ENCODE measurements at regions not wholly inside any gene's neighbourhood (a gene's known extent, or its start where the extent isn't known, plus 50 kb on each side); places are given as distances from the start of the nearest gene placed in this dataset.

DNA sequence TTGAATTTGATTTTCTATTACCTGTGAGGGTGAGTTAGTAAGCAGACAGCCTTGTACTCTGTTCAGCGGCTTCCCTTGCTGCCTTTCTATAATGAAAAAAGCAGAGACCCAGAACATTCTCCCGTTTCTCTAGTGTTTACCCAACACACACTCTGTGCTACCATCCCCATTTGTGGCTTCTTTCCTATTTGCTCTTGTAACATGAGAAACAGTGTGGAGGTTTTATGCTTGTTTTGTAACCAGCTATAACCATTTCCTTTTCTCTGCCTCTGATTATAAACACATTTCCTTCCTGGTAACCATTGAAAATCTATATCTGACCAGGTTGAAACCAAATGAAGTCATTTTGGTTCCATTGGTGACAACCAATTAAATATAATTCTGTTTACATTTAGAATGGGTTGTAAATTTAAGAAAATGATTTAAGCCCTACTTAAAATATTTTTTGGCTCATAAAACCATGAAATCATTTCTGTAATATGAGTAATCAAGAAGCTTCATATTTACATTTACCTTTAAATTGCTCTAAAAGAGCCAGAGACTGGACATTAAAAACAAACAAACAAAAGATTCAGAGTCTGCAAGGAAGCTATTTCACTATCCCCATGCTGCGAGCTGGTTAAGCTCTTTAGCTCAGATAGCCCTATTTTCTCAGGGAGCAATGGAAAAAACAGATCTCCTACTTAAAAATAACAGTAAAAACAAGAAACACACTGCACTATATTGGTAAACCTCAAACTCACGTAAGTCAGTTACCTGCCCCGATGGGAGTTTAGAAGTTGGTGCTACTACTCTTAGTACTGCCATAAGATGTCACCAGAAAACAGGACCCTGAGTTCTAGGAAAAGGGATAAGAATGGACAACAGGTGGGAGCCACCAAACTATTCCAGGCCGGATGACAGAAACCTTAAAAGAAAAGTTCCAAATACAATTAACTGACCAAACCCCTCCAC, 206.5 kb upstream of the EEA1 start:
- no peak overlapping the region for H3K4me3 ChIP-seq (ENCODE audit: insufficient read depth, low read depth, low read length)
- no peaks in the 10 kb centered on the region for H4K20me1 ChIP-seq (ENCODE audit: insufficient read depth, low read length)
- H3K4me3 Mint-ChIP-seq (ENCODE audit: unreplicated experiment) = no peak overlapping the region
- no peaks in the 10 kb centered on the region for H3K79me2 ChIP-seq (ENCODE audit: insufficient read depth, low read length)
- H3K27ac ChIP-seq (ENCODE audit: low read depth, low read length) = no peak overlapping the region
- no peaks in the 10 kb centered on the region for H3K36me3 ChIP-seq (ENCODE audit: insufficient read depth, low read length)
- TF ChIP-seq EZH2 (IDR thresholded peaks at IDR 0.05; ENCODE audit: insufficient read depth, low read length) = no peak
- TF ChIP-seq, protein P1, sequence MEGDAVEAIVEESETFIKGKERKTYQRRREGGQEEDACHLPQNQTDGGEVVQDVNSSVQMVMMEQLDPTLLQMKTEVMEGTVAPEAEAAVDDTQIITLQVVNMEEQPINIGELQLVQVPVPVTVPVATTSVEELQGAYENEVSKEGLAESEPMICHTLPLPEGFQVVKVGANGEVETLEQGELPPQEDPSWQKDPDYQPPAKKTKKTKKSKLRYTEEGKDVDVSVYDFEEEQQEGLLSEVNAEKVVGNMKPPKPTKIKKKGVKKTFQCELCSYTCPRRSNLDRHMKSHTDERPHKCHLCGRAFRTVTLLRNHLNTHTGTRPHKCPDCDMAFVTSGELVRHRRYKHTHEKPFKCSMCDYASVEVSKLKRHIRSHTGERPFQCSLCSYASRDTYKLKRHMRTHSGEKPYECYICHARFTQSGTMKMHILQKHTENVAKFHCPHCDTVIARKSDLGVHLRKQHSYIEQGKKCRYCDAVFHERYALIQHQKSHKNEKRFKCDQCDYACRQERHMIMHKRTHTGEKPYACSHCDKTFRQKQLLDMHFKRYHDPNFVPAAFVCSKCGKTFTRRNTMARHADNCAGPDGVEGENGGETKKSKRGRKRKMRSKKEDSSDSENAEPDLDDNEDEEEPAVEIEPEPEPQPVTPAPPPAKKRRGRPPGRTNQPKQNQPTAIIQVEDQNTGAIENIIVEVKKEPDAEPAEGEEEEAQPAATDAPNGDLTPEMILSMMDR (IDR thresholded peaks at IDR 0.05; ENCODE audit: insufficient read depth, low read depth, low read length) = no peak
- H3K4me1 Mint-ChIP-seq (ENCODE audit: low read depth, unreplicated experiment) = peaks cover 13% of the 10 kb centered on the region
- FAIRE-seq = no peak
- no peak for DNase-seq (ENCODE audit: low read depth)
- no peaks in the 10 kb centered on the region for H3K36me3 Mint-ChIP-seq (ENCODE audit: low read depth, unreplicated experiment)
- no peak overlapping the region for H3K9ac ChIP-seq (ENCODE audit: low read length)
- H3K27me3 Mint-ChIP-seq (ENCODE audit: low read depth, unreplicated experiment) = no peaks in the 10 kb centered on the region
- no peaks in the 10 kb centered on the region for H3K9me3 ChIP-seq (ENCODE audit: insufficient read depth, low read depth, low read length)
- H3K9me3 Mint-ChIP-seq (ENCODE audit: unreplicated experiment) = no peaks in the 10 kb centered on the region
- H3K27ac Mint-ChIP-seq (ENCODE audit: unreplicated experiment) = no peak overlapping the region
- peaks cover 11% of the 10 kb centered on the region for H3K4me1 ChIP-seq (ENCODE audit: insufficient read depth, low read length)
- no peak overlapping the region for H2AFZ ChIP-seq (ENCODE audit: low read depth, low read length)
- H3K4me2 ChIP-seq (ENCODE audit: low read length) = no peak overlapping the region
- no peaks in the 10 kb centered on the region for H3K27me3 ChIP-seq (ENCODE audit: insufficient read depth, low read length)

DNA sequence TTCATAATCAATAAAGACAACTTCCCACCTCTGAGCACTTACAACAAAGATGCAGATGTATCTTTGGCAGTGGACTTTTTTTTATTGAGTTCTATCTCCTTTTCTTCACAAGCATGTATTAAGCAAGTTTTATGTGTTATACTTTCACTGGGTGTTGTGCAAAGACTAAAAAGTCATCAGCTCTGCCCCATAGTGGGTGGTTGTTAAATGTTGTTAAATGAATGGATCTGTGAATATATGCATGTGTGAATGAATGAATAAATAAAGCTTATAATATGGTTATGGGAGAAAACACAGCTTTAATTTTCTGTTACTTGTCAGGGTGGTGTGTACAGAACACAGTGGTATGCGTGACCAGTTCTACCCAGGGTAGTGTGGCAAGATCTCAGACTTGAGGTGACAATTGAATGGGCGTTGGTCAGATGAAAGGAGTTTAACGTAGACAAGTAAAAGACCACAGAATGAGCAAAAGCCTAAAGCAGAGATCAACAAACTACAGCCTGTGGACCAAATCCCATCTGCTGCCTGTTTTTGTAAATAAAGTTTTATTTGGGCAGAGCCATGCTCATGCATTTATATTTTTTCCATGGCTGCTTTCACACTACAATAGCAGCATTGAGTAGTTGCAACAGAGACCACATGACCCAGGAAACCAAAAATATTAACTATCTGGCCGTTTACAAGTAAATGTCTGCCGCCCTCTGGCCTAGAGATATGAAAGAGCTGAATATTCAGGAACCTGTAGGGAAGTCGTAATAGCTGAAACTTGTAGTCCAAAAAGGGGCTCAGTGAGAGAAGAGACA, 207.4 kb upstream of the EEA1 start:
- FAIRE-seq = no peak

More for the DNA sequence above, 207.4 kb upstream of the EEA1 start:
- no peak for TF ChIP-seq EZH2 (IDR thresholded peaks at IDR 0.05; ENCODE audit: insufficient read depth, low read length)
- TF ChIP-seq, protein P1 (IDR thresholded peaks at IDR 0.05; ENCODE audit: insufficient read depth, low read depth, low read length) = no peak
- no peak overlapping the region for H3K27ac Mint-ChIP-seq (ENCODE audit: unreplicated experiment)
- DNase-seq (ENCODE audit: low read depth) = no peak
- no peaks in the 10 kb centered on the region for H3K27me3 Mint-ChIP-seq (ENCODE audit: low read depth, unreplicated experiment)
- H3K36me3 ChIP-seq (ENCODE audit: insufficient read depth, low read length) = no peaks in the 10 kb centered on the region
- H3K27ac ChIP-seq (ENCODE audit: low read depth, low read length) = no peak overlapping the region
- H3K4me1 ChIP-seq (ENCODE audit: insufficient read depth, low read length) = peaks cover 11% of the 10 kb centered on the region
- no peak overlapping the region for H3K4me3 Mint-ChIP-seq (ENCODE audit: unreplicated experiment)
- no peak overlapping the region for H3K4me2 ChIP-seq (ENCODE audit: low read length)
- H3K79me2 ChIP-seq (ENCODE audit: insufficient read depth, low read length) = no peaks in the 10 kb centered on the region
- H3K9ac ChIP-seq (ENCODE audit: low read length) = no peak overlapping the region
- H3K9me3 ChIP-seq (ENCODE audit: insufficient read depth, low read depth, low read length) = no peaks in the 10 kb centered on the region
- no peak overlapping the region for H2AFZ ChIP-seq (ENCODE audit: low read depth, low read length)
- no peaks in the 10 kb centered on the region for H3K9me3 Mint-ChIP-seq (ENCODE audit: unreplicated experiment)
- peaks cover 13% of the 10 kb centered on the region for H3K4me1 Mint-ChIP-seq (ENCODE audit: low read depth, unreplicated experiment)
- no peaks in the 10 kb centered on the region for H3K27me3 ChIP-seq (ENCODE audit: insufficient read depth, low read length)
- H4K20me1 ChIP-seq (ENCODE audit: insufficient read depth, low read length) = no peaks in the 10 kb centered on the region
- H3K36me3 Mint-ChIP-seq (ENCODE audit: low read depth, unreplicated experiment) = no peaks in the 10 kb centered on the region
- H3K4me3 ChIP-seq (ENCODE audit: insufficient read depth, low read depth, low read length) = no peak overlapping the region

Measured in astrocyte (in vitro differentiated cells and primary cell).